Upper lobe of left lung (tissue), 6 donors: ENCODE measurements at regions not wholly inside any gene's neighbourhood (a gene's known extent, or its start where the extent isn't known, plus 50 kb on each side); places are given as distances from the start of the nearest gene placed in this dataset.

ENCODE experiments used
- ATAC-seq, 2 donors: fragments of 200-7000 bp; cut with Tn5 transposase; one replicate each; pipeline ENCODE4 v1.9.1; 2022; ENCODE audit warnings: mild to moderate bottlenecking in 2 of 2, moderate library complexity in 2 of 2; ENCODE audit not compliant: low FRiP score in 2 of 2
- DNase-seq, 2 donors: peaks; one replicate each; pipeline ENCODE4 v3.0.0-alpha.2; 2019 to 2020
- H3K27ac ChIP-seq, 4 donors: fragments of 200-600 bp; sonication (generic); one replicate each; pipeline ENCODE4 v1.5.1; 2016 to 2019
- H3K27me3 ChIP-seq, 4 donors: fragments of 200-600 bp; sonication (generic); one replicate each; pipeline ENCODE4 v1.5.1; 2017 to 2019
- H3K36me3 ChIP-seq, 4 donors: fragments of 200-600 bp; sonication (generic); one replicate each; pipeline ENCODE4 v1.5.1; 2016 to 2019
- H3K4me1 ChIP-seq, 4 donors: fragments of 200-600 bp; sonication (generic); one replicate each; pipeline ENCODE4 v1.5.1; 2018 to 2019
- H3K4me3 ChIP-seq, 4 donors: fragments of 200-600 bp; sonication (generic); one replicate each; pipeline ENCODE4 v1.5.1; 2017 to 2019; ENCODE audit warnings: mild to moderate bottlenecking in 2 of 4, moderate library complexity in 1 of 4
- H3K9me3 ChIP-seq, 4 donors: fragments of 200-600 bp; sonication (generic); one replicate each; pipeline ENCODE4 v1.5.1; 2018 to 2019
- CTCF ChIP-seq, 6 experiments: fragments of 450-650 bp in 4 of 6; fragments of 200-600 bp in 2 of 6; sonication (generic) in 2 of 6; IDR thresholded peaks; one replicate each; pipeline ENCODE4 v1.5.1; 2016 to 2019; ENCODE audit warnings: antibody characterized with exemption in 6 of 6
- EP300 ChIP-seq, 4 donors: sonication (generic); formaldehyde crosslinking; IDR thresholded peaks; one replicate each; pipeline ENCODE4 v1.5.1; 2017; ENCODE audit warnings: antibody characterized with exemption in 4 of 4, control low read depth in 2 of 4
- POLR2A ChIP-seq, 4 donors: fragments of 450-650 bp; IDR thresholded peaks; one replicate each; pipeline ENCODE4 v1.5.1; 2016 to 2017; ENCODE audit warnings: antibody characterized with exemption in 4 of 4, mild to moderate bottlenecking in 2 of 4
- POLR2AphosphoS5 ChIP-seq, 2 donors: sonication (generic); formaldehyde crosslinking; IDR thresholded peaks; one replicate each; pipeline ENCODE4 v1.5.1; 2017; ENCODE audit warnings: antibody characterized with exemption in 2 of 2
- WGBS, 2 donors: methylation state at CpG; one replicate each; pipeline ENCODE4 v1.1.5; 2017 to 2018; 5-methylcytosine and 5-hydroxymethylcytosine counted together
- donor health status: DM: no; HTN: no; CAD: no; lungs with moderate emphysema.
- donor health status: DM: no; HTN: yes; CAD: no; lungs with severe emphysema.

- no peak for DNase-seq
- no peak for ATAC-seq
- H3K4me3 ChIP-seq = no peak overlapping the region
- H3K9me3 ChIP-seq = no peaks in the 10 kb centered on the region
- 88 to 92% methylated on average over 5 of the region's 5 CpGs for WGBS, 2 donors
- TF ChIP-seq POLR2A (IDR thresholded peaks at IDR 0.05) = no peak
- no peak for TF ChIP-seq CTCF (IDR thresholded peaks at IDR 0.05)
- no peak for TF ChIP-seq POLR2AphosphoS5 (IDR thresholded peaks at IDR 0.05)
- no peak for TF ChIP-seq EP300 (IDR thresholded peaks at IDR 0.05)
- H3K27me3 ChIP-seq = no peaks in the 10 kb centered on the region
- H3K4me1 ChIP-seq = no peaks in the 10 kb centered on the region
- no peak overlapping the region for H3K27ac ChIP-seq
- no peaks in the 10 kb centered on the region for H3K36me3 ChIP-seq
These were observed 50.3 kb upstream of the LINC01488 start for GRCh38 chr11:69431136-69431535.
